ENCODE measurements at regions not wholly inside any gene's neighbourhood (a gene's known extent, or its start where the extent isn't known, plus 50 kb on each side); places are given as distances from the start of the nearest gene placed in this dataset.
"Not testable (repeated sequence)": the region's sequence is repeated elsewhere in the genome, so short reads cannot be mapped to it uniquely, and the experiment has no call there.

GRCh38 chr2:16071039-16071864 is 130.9 kb downstream of the MYCN start:
- no peak for FAIRE-seq

- no peak for FAIRE-seq
These were observed 130.3 kb downstream of the MYCN start for GRCh38 chr2:16070648-16070971.

- FAIRE-seq: no peak
These were observed 129.7 kb downstream of the MYCN start for GRCh38 chr2:16069933-16070647.

GRCh38 chr2:16069663-16069932 is 129.2 kb downstream of the MYCN start:
- no peak for FAIRE-seq

- FAIRE-seq: no peak
These were observed 128.2 kb downstream of the MYCN start for GRCh38 chr2:16068552-16068940.

GRCh38 chr2:16067866-16068551 is 127.7 kb downstream of the MYCN start:
- FAIRE-seq: no peak

- FAIRE-seq: no peak
These were observed 127.1 kb downstream of the MYCN start for GRCh38 chr2:16067444-16067843.

GRCh38 chr2:16067037-16067406 is 126.7 kb downstream of the MYCN start:
- FAIRE-seq: no peak

GRCh38 chr2:16066261-16067036 is 126.1 kb downstream of the MYCN start:
- no peak for FAIRE-seq

- FAIRE-seq: not testable (repeated sequence)
These were observed 125.1 kb downstream of the MYCN start for GRCh38 chr2:16065272-16066069.

GRCh38 chr2:16064745-16065144 is 124.4 kb downstream of the MYCN start:
- FAIRE-seq: no peak

GRCh38 chr2:16063955-16064633 is 123.7 kb downstream of the MYCN start:
- FAIRE-seq: no peak

- no peak for FAIRE-seq
These were observed 123.0 kb downstream of the MYCN start for GRCh38 chr2:16063251-16063850.

- no peak for FAIRE-seq
These were observed 122.3 kb downstream of the MYCN start for GRCh38 chr2:16062471-16063250.

GRCh38 chr2:16061441-16062217 is 121.3 kb downstream of the MYCN start:
- no peak for FAIRE-seq

GRCh38 chr2:16060936-16061338 is 120.6 kb downstream of the MYCN start:
- no peak for FAIRE-seq

- no peak for FAIRE-seq
These were observed 120.0 kb downstream of the MYCN start for GRCh38 chr2:16060125-16060935.

GRCh38 chr2:16059393-16060016 is 119.2 kb downstream of the MYCN start:
- FAIRE-seq: no peak
